GM23338 (cell line): ENCODE measurements at regions not wholly inside any gene's neighbourhood (a gene's known extent, or its start where the extent isn't known, plus 50 kb on each side); places are given as distances from the start of the nearest gene placed in this dataset.

Experiments
- ATAC-seq: fragments of 200-7000 bp; cut with Tn5 transposase; 3 replicates; pipeline ENCODE4 v1.9.1; 2020
- DNase-seq: peaks from one replicate; pipeline ENCODE4 v3.0.0-alpha.2; 2015; ENCODE audit warnings: low spot score
- H2AFZ ChIP-seq: fragments of 200-600 bp; sonication (generic); 2 replicates; pipeline ENCODE4 v1.8.0; 2016; ENCODE audit warnings: antibody characterized with exemption, mild to moderate bottlenecking, moderate library complexity
- H3F3A ChIP-seq: fragments of 200-600 bp; sonication (generic); replicated peaks from 2 replicates; pipeline ENCODE4 v1.8.0; 2017; ENCODE audit warnings: antibody characterized with exemption, mixed run types, low read depth
- H3K27ac ChIP-seq: fragments of 200-600 bp; sonication (generic); 2 replicates; pipeline ENCODE4 v1.6.1; 2016; ENCODE audit warnings: low read depth
- H3K27me3 ChIP-seq: fragments of 200-600 bp; sonication (generic); 2 replicates; pipeline ENCODE4 v1.8.0; 2016; ENCODE audit warnings: mild to moderate bottlenecking, mixed run types, moderate library complexity; ENCODE audit not compliant: insufficient read depth
- H3K36me3 ChIP-seq: fragments of 200-600 bp; sonication (generic); 2 replicates; pipeline ENCODE4 v1.8.0; 2016; ENCODE audit warnings: mild to moderate bottlenecking; ENCODE audit not compliant: insufficient read depth
- H3K4me1 ChIP-seq: fragments of 200-600 bp; sonication (generic); 2 replicates; pipeline ENCODE4 v1.8.0; 2016; ENCODE audit warnings: mild to moderate bottlenecking, moderate library complexity; ENCODE audit not compliant: insufficient read depth
- H3K4me2 ChIP-seq: fragments of 200-600 bp; sonication (generic); 2 replicates; pipeline ENCODE4 v1.7.1; 2017; ENCODE audit warnings: mixed run types
- H3K4me3 ChIP-seq: fragments of 200-600 bp; sonication (generic); 2 replicates; pipeline ENCODE4 v1.6.1; 2016; ENCODE audit warnings: mixed run types
- H3K79me2 ChIP-seq: fragments of 200-600 bp; sonication (generic); replicated peaks from 2 replicates; pipeline ENCODE4 v1.8.0; 2017; ENCODE audit warnings: mild to moderate bottlenecking; ENCODE audit not compliant: insufficient read depth
- H3K9me2 ChIP-seq: fragments of 200-600 bp; sonication (generic); 2 replicates; pipeline ENCODE4 v1.8.0; 2017; ENCODE audit not compliant: insufficient read depth
- H4K20me1 ChIP-seq: fragments of 200-600 bp; sonication (generic); replicated peaks from 2 replicates; pipeline ENCODE4 v1.8.0; 2017; ENCODE audit warnings: mild to moderate bottlenecking; ENCODE audit not compliant: insufficient read depth
- H3K27ac Mint-ChIP-seq: 2 replicates; pipeline ENCODE4 v1.8.0; 2020; ENCODE audit warnings: inconsistent platforms, mild to moderate bottlenecking, moderate library complexity, mixed read lengths
- H3K27me3 Mint-ChIP-seq: 3 replicates; pipeline ENCODE4 v1.8.0; 2022; ENCODE audit warnings: low read depth, mild to moderate bottlenecking, moderate library complexity, mixed read lengths, inconsistent platforms; ENCODE audit not compliant: insufficient read depth, poor library complexity
- H3K36me3 Mint-ChIP-seq: 3 replicates; pipeline ENCODE4 v1.8.0; 2021; ENCODE audit warnings: low read depth, mild to moderate bottlenecking, inconsistent platforms, moderate library complexity, mixed read lengths
- H3K4me1 Mint-ChIP-seq: 3 replicates; pipeline ENCODE4 v1.8.0; 2020; ENCODE audit warnings: mild to moderate bottlenecking, inconsistent platforms, mixed read lengths
- H3K4me3 Mint-ChIP-seq: 3 replicates; pipeline ENCODE4 v1.8.0; 2021; ENCODE audit warnings: moderate library complexity, mild to moderate bottlenecking, inconsistent platforms, mixed read lengths
- H3K9me3 Mint-ChIP-seq: 3 replicates; pipeline ENCODE4 v1.8.0; 2020; ENCODE audit warnings: moderate library complexity, mild to moderate bottlenecking, inconsistent platforms, mixed read lengths
- CREB1 ChIP-seq: fragments of 250-450 bp; sonication (Bioruptor Pico); IDR thresholded peaks from 2 replicates; pipeline ENCODE4 v1.5.0; 2020; ENCODE audit warnings: low read depth, mild to moderate bottlenecking, moderate library complexity
- EZH2 ChIP-seq: fragments of 200-600 bp; sonication (generic); IDR thresholded peaks from one replicate; pipeline ENCODE4 v1.8.0; 2017; ENCODE audit warnings: antibody characterized with exemption, mild to moderate bottlenecking, low read depth; ENCODE audit not compliant: unreplicated experiment
- EZH2phosphoT487 ChIP-seq: fragments of 200-600 bp; sonication (generic); IDR thresholded peaks from one replicate; pipeline ENCODE4 v1.8.1; 2018; ENCODE audit warnings: antibody characterized with exemption; ENCODE audit not compliant: unreplicated experiment
- JUNB ChIP-seq: IDR thresholded peaks from one replicate; pipeline ENCODE4 v1.6.1; 2016; ENCODE audit warnings: antibody characterized with exemption; ENCODE audit not compliant: unreplicated experiment
- NANOG ChIP-seq: IDR thresholded peaks from 2 replicates; pipeline ENCODE4 v1.6.1; 2016; ENCODE audit warnings: antibody characterized with exemption, borderline replicate concordance
- POLR2AphosphoS5 ChIP-seq: IDR thresholded peaks from 2 replicates; pipeline ENCODE4 v1.6.1; 2016; ENCODE audit warnings: antibody characterized with exemption, low read depth
- ZNF331 ChIP-seq: fragments of 250-450 bp; sonication (Bioruptor Pico); IDR thresholded peaks from 2 replicates; pipeline ENCODE4 v1.5.0; 2020; ENCODE audit warnings: low read depth, mild to moderate bottlenecking, moderate library complexity
- TF ChIP-seq, protein P1 (sequence below): fragments of 250-450 bp; sonication (Bioruptor Pico); IDR thresholded peaks from 2 replicates; pipeline ENCODE4 v1.5.0; 2020; ENCODE audit warnings: mild to moderate bottlenecking, moderate library complexity
- TF ChIP-seq, protein P2 (sequence below): IDR thresholded peaks from 2 replicates; pipeline ENCODE4 v1.6.1; 2016; ENCODE audit warnings: antibody characterized with exemption
- TF ChIP-seq, protein P3 (sequence below), 2 experiments: fragments of 200-600 bp in 1 of 2; sonication (generic) in 1 of 2; conservative IDR thresholded peaks; 2 replicates each; pipeline versions ENCODE4 v1.5.1 to v1.6.1; 2016 to 2017; ENCODE audit warnings: antibody characterized with exemption in 2 of 2, low read depth in 2 of 2, mild to moderate bottlenecking in 2 of 2, moderate library complexity in 1 of 2

DNA sequence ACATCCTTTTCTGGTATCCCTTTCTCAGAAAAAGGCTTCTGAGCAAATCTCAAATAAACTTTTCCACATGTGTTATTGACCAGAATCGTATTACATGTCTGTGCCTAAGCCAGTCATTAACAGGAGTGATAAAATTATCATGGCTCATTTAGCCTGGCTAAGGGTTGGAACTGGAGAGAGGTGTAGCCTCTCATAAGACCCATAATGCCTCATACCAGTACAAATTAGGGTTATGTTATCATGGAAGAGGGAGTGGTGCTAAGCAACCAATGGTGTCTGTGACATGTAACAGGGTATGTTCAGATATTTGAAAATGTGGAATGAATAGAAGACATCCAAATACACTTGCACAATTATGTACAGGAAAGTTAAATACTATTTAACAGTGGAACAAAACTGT is 99.6 kb upstream of the CCDC160 start (continued):
- TF ChIP-seq, protein P1, sequence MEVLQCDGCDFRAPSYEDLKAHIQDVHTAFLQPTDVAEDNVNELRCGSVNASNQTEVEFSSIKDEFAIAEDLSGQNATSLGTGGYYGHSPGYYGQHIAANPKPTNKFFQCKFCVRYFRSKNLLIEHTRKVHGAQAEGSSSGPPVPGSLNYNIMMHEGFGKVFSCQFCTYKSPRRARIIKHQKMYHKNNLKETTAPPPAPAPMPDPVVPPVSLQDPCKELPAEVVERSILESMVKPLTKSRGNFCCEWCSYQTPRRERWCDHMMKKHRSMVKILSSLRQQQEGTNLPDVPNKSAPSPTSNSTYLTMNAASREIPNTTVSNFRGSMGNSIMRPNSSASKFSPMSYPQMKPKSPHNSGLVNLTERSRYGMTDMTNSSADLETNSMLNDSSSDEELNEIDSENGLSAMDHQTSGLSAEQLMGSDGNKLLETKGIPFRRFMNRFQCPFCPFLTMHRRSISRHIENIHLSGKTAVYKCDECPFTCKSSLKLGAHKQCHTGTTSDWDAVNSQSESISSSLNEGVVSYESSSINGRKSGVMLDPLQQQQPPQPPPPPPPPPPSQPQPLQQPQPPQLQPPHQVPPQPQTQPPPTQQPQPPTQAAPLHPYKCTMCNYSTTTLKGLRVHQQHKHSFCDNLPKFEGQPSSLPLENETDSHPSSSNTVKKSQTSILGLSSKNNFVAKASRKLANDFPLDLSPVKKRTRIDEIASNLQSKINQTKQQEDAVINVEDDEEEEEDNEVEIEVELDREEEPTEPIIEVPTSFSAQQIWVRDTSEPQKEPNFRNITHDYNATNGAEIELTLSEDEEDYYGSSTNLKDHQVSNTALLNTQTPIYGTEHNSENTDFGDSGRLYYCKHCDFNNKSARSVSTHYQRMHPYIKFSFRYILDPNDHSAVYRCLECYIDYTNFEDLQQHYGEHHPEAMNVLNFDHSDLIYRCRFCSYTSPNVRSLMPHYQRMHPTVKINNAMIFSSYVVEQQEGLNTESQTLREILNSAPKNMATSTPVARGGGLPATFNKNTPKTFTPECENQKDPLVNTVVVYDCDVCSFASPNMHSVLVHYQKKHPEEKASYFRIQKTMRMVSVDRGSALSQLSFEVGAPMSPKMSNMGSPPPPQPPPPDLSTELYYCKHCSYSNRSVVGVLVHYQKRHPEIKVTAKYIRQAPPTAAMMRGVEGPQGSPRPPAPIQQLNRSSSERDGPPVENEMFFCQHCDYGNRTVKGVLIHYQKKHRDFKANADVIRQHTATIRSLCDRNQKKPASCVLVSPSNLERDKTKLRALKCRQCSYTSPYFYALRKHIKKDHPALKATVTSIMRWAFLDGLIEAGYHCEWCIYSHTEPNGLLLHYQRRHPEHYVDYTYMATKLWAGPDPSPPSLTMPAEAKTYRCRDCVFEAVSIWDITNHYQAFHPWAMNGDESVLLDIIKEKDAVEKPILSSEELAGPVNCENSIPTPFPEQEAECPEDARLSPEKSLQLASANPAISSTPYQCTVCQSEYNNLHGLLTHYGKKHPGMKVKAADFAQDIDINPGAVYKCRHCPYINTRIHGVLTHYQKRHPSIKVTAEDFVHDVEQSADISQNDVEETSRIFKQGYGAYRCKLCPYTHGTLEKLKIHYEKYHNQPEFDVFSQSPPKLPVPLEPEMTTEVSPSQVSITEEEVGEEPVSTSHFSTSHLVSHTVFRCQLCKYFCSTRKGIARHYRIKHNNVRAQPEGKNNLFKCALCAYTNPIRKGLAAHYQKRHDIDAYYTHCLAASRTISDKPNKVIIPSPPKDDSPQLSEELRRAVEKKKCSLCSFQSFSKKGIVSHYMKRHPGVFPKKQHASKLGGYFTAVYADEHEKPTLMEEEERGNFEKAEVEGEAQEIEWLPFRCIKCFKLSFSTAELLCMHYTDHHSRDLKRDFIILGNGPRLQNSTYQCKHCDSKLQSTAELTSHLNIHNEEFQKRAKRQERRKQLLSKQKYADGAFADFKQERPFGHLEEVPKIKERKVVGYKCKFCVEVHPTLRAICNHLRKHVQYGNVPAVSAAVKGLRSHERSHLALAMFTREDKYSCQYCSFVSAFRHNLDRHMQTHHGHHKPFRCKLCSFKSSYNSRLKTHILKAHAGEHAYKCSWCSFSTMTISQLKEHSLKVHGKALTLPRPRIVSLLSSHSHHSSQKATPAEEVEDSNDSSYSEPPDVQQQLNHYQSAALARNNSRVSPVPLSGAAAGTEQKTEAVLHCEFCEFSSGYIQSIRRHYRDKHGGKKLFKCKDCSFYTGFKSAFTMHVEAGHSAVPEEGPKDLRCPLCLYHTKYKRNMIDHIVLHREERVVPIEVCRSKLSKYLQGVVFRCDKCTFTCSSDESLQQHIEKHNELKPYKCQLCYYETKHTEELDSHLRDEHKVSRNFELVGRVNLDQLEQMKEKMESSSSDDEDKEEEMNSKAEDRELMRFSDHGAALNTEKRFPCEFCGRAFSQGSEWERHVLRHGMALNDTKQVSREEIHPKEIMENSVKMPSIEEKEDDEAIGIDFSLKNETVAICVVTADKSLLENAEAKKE: no peak
- no peak for TF ChIP-seq EZH2
- no peak for TF ChIP-seq EZH2phosphoT487
- no peak for TF ChIP-seq JUNB
- TF ChIP-seq CREB1 (CRISPR knock-in tag): no peak
- TF ChIP-seq, protein P2, sequence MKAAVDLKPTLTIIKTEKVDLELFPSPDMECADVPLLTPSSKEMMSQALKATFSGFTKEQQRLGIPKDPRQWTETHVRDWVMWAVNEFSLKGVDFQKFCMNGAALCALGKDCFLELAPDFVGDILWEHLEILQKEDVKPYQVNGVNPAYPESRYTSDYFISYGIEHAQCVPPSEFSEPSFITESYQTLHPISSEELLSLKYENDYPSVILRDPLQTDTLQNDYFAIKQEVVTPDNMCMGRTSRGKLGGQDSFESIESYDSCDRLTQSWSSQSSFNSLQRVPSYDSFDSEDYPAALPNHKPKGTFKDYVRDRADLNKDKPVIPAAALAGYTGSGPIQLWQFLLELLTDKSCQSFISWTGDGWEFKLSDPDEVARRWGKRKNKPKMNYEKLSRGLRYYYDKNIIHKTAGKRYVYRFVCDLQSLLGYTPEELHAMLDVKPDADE: no peak

DNA sequence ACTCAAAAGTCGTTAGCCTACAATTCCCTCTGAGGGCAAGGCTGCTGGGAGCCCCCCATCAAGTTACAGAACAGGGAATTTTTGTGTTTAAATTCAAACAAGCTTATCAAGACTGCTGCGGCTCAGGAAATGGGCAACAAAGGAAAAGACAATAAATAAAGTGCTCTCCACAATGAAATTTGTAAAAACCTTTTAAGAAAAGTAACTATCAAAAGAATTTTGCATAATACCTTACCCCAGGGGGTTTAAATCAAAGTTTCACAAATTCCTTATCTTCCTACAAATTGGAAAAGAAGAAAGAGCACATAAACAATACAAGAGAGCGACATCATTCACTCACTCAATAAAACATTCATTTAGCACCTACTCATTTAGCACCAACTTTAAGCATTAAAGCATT is 97.9 kb upstream of the CCDC160 start:
- Histone ChIP-seq H3K4me3 (no peak overlapping the region), H2AFZ (no peak overlapping the region), H3K4me2 (0 out of 2 replicates have a peak overlapping the region, but pooled peaks have one; percentile 52), H3K9me2 (no peaks in the 10 kb centered on the region), H3K79me2 (no peaks in the 10 kb centered on the region), H3F3A (no peaks in the 10 kb centered on the region), H3K27me3 (no peaks in the 10 kb centered on the region), H3K36me3 (no peaks in the 10 kb centered on the region), H3K27ac (no peak overlapping the region), H4K20me1 (no peaks in the 10 kb centered on the region), H3K4me1 (peaks cover 11% of the 10 kb centered on the region; the same call in 1 of the 2 replicates)
- DNase-seq (no peak), ATAC-seq (no peak)
- H3K9me3 Mint-ChIP-seq: no peaks in the 10 kb centered on the region
- H3K4me3 Mint-ChIP-seq: no peak overlapping the region
- no peaks in the 10 kb centered on the region for H3K27me3 Mint-ChIP-seq
- no peaks in the 10 kb centered on the region for H3K36me3 Mint-ChIP-seq
- H3K27ac Mint-ChIP-seq: no peak overlapping the region
- H3K4me1 Mint-ChIP-seq: peaks cover 12% of the 10 kb centered on the region
- TF ChIP-seq, protein P3, sequence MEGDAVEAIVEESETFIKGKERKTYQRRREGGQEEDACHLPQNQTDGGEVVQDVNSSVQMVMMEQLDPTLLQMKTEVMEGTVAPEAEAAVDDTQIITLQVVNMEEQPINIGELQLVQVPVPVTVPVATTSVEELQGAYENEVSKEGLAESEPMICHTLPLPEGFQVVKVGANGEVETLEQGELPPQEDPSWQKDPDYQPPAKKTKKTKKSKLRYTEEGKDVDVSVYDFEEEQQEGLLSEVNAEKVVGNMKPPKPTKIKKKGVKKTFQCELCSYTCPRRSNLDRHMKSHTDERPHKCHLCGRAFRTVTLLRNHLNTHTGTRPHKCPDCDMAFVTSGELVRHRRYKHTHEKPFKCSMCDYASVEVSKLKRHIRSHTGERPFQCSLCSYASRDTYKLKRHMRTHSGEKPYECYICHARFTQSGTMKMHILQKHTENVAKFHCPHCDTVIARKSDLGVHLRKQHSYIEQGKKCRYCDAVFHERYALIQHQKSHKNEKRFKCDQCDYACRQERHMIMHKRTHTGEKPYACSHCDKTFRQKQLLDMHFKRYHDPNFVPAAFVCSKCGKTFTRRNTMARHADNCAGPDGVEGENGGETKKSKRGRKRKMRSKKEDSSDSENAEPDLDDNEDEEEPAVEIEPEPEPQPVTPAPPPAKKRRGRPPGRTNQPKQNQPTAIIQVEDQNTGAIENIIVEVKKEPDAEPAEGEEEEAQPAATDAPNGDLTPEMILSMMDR (conservative IDR thresholded peaks at IDR 0.05; ENCODE audit: low read depth in 2 of 2): no peak
- no peak for TF ChIP-seq POLR2AphosphoS5
- TF ChIP-seq ZNF331: no peak
- TF ChIP-seq CREB1 (CRISPR knock-in tag): no peak
- TF ChIP-seq NANOG: no peak
- no peak for TF ChIP-seq EZH2phosphoT487
